PC-3 (cell line): ENCODE measurements at regions not wholly inside any gene's neighbourhood (a gene's known extent, or its start where the extent isn't known, plus 50 kb on each side); places are given as distances from the start of the nearest gene placed in this dataset.

Source experiments
- CTCF ChIP-seq: fragments of 300-600 bp; sonication (generic); conservative IDR thresholded peaks from 2 replicates; pipeline ENCODE4 v1.5.1; 2017; ENCODE audit warnings: antibody characterized with exemption, low read depth, mild to moderate bottlenecking, low read length
- EZH2phosphoT487 ChIP-seq: fragments of 300-600 bp; sonication (generic); IDR thresholded peaks from 2 replicates; pipeline ENCODE4 v1.6.1; 2018; ENCODE audit warnings: mild to moderate bottlenecking, antibody characterized with exemption, low read length, borderline replicate concordance

- TF ChIP-seq CTCF (no peak), EZH2phosphoT487 (no peak)
These were observed 51.7 kb upstream of the ST3GAL6 start for GRCh38 chr3:98711426-98711825.
